HG02938 (cell line): ENCODE measurements at regions not wholly inside any gene's neighbourhood (a gene's known extent, or its start where the extent isn't known, plus 50 kb on each side); places are given as distances from the start of the nearest gene placed in this dataset.
"Not testable (repeated sequence)": the region's sequence is repeated elsewhere in the genome, so short reads cannot be mapped to it uniquely, and the experiment has no call there.

ENCODE experiments used
- ATAC-seq: cut with Tn5 transposase; IDR thresholded peaks from one replicate; pipeline ENCODE4 v1.9.1; 2021; ENCODE audit warnings: mild to moderate bottlenecking, moderate library complexity; ENCODE audit not compliant: unreplicated experiment

GRCh38 chr7:81298951-81299666 lies 380.3 kb upstream of the SEMA3C start:
- no peak for ATAC-seq

DNA sequence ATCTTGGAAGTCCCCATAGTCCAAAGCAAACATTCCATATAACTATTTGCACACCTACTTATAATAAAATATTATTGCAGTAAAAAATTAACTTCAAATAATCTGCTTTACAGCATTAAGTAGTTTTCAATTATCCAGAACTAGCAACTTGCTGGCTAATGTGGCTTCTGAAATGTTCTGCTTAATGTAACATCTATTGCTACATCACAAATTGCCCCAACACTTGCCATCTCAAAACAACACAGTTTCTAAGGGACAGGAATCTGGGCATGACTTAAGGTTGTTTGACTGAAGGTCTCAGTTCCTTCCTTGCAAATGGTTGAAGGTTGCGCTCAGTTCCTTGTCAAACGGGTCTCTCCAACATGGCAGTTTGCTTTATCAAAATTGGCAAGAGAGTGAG lies 378.5 kb upstream of the SEMA3C start:
- ATAC-seq: no peak

DNA sequence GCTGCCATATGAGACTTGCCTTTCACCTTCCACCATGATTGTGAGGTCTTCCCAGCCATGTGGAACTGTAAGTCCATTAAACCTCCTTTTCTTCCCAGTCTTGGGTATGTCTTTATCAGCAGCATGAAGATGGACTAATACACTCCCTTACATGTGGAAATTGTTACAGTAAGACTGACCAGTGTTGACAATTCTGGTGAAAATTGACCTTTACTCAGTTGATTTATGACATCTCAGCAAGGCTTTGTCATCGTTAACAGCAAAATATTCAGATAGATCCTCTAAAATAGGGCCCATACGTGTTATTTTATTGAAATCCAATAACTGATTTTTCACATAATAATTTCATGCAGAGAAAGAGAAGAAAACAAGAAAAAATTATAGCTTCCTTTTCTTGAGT lies 377.9 kb upstream of the SEMA3C start:
- ATAC-seq: no peak

- ATAC-seq: no peak
Observed at GRCh38 chr7:81294897-81295515, 376.2 kb upstream of the SEMA3C start.

- ATAC-seq: no peak
Observed at GRCh38 chr7:81293806-81294205, 375.0 kb upstream of the SEMA3C start.

GRCh38 chr7:81286754-81287153 lies 367.9 kb upstream of the SEMA3C start:
- not testable (repeated sequence) for ATAC-seq

DNA sequence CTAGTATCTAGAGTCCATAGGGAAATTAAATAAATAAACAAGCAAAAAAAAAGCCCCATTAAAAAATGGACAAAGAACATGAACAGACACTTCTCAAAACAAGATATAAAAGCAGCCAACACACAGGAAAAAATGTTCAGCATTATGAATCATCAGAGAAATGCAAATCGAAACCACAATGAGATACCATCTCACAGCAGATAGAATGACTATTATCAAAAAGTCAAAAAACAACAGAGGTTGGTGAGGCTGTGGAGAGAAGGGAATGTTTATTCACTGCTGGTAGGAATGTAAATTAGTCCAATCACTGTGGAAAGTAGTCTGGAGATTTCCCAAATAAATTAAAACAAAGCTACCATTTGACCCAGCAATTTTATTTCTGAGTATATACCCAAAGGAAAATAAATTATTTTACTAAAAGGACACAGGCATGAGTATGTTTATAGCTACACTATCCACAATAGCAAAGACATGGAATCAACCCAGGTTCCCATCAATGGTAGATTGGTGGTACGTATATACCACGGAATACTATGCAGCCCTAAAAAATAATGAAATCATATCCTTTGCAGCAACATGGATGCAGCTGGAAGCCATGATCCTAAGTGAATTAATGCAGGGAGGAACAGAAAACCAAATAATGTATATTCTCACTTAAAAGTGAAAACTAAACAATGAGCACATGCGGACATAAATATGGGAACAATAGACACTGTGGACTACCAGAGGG lies 366.5 kb upstream of the SEMA3C start:
- no peak for ATAC-seq

GRCh38 chr7:81284576-81284975 lies 365.7 kb upstream of the SEMA3C start:
- no peak for ATAC-seq

GRCh38 chr7:81280531-81280930 lies 361.7 kb upstream of the SEMA3C start:
- no peak for ATAC-seq

GRCh38 chr7:81277691-81278090 lies 358.8 kb upstream of the SEMA3C start:
- no peak for ATAC-seq

DNA sequence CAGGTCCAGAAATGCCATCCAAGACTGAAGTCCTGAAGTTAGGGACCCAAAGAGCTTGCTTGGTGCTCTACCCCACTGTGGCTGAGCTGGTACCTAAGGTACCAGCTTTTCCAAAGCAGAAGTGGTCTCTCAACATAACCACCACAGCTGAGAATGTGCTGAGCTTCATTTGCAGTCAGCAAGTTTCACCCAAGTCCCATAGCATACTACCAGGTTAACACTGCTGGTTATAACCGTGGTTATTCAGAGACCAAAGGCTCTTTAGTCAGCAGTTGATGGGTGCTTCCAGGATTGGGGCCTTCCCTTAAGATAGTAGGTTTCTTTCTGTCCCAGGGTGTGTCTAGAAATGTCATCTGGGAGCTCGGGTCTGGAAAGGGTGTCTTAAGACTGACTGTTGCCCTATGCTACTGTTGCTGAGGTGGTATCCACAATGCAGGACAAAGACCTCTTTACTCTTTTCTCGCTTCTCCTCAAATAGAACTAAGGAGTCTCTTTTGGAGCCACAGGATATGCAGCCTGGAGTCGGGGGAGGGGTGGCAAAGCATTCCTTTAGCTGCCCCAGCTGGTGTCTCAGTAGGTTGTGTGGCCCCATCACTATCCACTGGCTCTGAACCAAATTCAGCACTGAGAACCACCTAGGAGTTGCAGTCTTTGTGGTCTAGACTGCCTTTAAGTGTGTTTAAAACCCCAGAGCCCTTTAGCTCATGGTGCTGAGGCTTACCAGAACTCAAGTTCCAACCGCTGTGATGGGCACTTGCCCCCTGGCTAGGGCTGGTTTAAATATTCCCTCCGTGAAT lies 354.9 kb upstream of the SEMA3C start:
- no peak for ATAC-seq

- ATAC-seq: no peak
Observed at GRCh38 chr7:81272176-81272575, 353.3 kb upstream of the SEMA3C start.

- no peak for ATAC-seq
Observed at GRCh38 chr7:81268551-81268950, 349.7 kb upstream of the SEMA3C start.

DNA sequence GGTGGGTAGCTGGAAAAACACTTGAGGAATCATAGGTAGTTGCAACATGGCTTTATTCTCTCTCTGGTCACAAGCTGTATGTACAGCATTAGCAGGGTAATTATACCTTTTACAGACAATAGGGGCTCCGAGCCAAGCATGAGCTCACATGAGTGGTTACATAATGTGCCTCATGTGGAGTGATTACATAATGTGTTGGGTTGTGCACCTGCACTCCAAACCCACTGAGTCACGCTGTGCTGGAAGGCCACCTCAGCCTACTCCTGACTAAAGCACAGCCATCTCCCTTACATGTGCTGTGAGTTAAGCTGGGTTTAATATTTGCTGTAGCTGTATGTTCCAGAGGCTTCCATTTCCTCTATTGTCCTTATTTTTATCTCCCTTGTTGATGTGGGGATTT lies 348.7 kb upstream of the SEMA3C start:
- no peak for ATAC-seq

DNA sequence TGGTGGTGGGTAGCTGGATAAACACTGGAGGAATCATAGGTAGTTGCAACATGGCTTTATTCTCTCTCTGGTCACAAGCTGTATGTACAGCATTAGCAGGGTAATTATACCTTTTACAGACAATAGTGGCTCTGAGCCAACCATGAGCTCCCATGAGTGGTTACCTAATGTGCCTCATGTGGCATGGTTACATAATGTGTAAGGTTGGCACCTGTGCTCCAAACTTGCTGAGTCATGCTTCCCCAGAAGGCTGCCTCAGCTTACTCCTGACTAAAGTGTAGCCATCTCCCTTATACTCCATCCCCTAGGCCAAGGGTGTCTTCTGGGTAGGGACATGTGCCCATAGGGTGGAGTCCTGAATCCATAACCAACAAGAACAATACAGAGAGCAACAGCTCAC lies 345.3 kb upstream of the SEMA3C start:
- no peak for ATAC-seq

DNA sequence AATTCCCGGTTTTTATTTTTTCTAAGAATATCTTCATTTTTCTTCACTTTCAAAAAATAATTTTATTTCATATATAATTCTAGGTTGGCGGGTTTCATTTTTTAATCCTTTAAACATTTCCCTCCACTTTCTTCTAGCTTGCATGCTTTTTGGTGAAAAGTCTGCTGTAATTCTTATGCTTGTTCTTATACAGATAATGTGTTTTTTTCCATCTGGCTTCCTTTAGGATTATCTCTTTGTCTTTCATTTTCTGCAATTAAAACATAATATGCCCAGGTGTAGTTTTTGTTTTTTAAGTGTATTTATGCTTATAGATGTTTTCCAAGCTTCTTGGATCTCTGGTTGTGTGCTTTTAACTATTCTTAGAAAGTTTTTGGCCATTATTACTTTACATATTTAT lies 341.3 kb upstream of the SEMA3C start:
- ATAC-seq: no peak

GRCh38 chr7:81256991-81257390 lies 338.1 kb upstream of the SEMA3C start:
- no peak for ATAC-seq

DNA sequence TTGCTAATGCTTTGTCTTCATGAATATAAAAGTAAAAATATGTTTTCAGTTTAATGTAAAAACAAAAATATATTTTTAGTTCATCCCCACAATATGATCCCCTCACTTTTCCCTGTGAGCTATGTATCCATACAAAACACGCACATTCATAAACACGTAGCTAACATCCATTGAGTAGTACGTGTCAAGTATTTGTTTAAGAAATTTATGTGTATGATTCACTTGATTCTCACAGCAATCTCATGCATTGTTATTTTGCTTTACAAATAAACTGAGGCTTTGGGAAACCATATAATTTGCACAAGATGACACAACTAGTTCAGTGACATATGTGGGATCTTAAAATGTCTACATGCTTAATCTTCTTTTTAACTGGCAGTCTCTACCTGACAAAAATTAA lies 329.6 kb upstream of the SEMA3C start:
- ATAC-seq: no peak

GRCh38 chr7:81247364-81247763 lies 328.5 kb upstream of the SEMA3C start:
- not testable (repeated sequence) for ATAC-seq

DNA sequence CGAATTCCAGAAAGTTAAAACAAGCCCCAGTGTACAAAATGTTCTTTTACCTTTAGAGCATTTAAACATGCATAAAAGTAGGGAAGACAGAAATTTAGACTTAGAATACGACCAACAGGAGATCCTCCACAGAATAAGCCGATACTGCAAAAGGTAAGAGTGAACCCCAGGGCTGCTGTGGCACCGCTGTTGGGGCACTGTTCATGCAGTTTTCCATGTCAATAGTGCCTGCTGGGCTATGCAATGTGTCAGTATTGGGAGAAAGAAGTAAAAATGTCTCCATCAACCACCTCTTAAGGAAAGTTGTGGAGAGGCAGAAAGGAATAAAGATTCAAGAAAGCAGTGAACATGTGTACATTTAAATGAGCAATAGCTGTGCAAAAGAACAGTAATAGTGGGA lies 326.5 kb upstream of the SEMA3C start:
- no peak for ATAC-seq

- no peak for ATAC-seq
Observed at GRCh38 chr7:81244224-81244623, 325.4 kb upstream of the SEMA3C start.
